GM12874 (cell line): ENCODE measurements at regions not wholly inside any gene's neighbourhood (a gene's known extent, or its start where the extent isn't known, plus 50 kb on each side); places are given as distances from the start of the nearest gene placed in this dataset.

ENCODE experiments used
- TF ChIP-seq, protein P1 (sequence below): IDR thresholded peaks from 2 replicates; pipeline ENCODE4 v1.5.1; 2011; ENCODE audit warnings: low read depth, mild to moderate bottlenecking, control low read depth, low read length, moderate library complexity; ENCODE audit not compliant: insufficient read depth

DNA sequence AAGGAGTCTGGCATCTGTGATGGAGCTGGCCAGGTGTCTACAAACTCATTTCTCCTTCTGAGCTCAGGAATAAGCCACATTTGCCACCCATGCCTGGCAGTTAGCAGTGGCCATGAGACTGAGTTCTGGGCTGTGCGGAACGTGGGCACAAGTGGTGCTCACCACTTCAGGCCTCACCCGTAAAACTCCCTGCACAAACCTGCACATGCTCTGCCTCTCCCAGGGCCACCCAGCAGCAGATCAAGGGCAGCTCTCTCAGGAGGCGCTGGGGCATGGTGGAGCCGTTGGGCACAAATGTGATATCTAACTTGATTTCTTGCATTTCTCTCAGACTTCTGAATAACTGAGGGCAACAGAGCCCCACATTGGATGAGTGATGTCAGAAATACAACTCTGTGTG, 269.5 kb downstream of the HIVEP2 start:
- TF ChIP-seq, protein P1, sequence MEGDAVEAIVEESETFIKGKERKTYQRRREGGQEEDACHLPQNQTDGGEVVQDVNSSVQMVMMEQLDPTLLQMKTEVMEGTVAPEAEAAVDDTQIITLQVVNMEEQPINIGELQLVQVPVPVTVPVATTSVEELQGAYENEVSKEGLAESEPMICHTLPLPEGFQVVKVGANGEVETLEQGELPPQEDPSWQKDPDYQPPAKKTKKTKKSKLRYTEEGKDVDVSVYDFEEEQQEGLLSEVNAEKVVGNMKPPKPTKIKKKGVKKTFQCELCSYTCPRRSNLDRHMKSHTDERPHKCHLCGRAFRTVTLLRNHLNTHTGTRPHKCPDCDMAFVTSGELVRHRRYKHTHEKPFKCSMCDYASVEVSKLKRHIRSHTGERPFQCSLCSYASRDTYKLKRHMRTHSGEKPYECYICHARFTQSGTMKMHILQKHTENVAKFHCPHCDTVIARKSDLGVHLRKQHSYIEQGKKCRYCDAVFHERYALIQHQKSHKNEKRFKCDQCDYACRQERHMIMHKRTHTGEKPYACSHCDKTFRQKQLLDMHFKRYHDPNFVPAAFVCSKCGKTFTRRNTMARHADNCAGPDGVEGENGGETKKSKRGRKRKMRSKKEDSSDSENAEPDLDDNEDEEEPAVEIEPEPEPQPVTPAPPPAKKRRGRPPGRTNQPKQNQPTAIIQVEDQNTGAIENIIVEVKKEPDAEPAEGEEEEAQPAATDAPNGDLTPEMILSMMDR: no peak

DNA sequence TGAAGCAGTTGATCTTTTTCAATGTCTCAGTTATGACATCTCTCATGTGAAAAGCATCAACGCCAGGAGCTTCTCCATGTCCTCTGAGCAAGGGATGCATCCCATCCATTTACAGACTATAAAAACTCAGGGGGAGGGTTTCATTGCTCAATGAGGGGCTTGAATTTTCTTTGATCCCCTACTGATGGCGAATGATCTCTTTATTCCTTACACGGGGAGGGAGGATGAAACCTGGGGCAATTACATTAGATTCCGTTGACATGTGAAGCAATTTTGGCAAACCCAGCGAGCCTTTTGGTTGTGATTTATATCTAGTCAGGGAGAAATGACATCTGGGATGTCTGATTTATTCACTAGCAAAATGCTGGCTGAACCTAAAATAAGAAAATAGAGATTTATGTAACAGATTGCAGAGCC, 268.9 kb downstream of the HIVEP2 start:
- TF ChIP-seq, protein P1: no peak

DNA sequence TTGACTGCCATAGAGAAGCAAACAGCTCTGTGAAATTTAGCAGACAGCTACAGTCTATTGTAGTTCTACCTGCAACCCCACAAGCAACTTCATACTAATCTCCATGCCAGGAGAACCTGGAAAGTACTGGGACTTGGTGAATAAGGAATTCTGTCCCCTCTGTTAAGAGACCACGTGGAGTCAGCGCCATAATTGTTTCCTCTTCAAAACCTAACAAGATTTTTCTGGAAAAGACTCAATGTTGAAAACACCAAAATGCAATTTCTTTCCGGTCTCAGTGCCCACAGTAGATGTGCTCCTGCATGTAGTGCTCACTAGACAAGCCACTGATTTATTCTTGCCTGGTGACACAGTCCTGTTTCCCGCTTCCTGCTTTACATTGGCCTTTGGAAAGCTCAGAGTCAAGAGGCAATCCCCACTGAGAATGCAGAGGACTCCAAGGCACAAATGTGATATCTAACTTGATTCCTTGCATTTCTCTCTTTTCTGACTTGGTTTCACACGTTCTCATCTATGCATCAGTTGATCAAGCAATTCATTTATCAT, 268.3 kb downstream of the HIVEP2 start:
- TF ChIP-seq, protein P1: no peak

DNA sequence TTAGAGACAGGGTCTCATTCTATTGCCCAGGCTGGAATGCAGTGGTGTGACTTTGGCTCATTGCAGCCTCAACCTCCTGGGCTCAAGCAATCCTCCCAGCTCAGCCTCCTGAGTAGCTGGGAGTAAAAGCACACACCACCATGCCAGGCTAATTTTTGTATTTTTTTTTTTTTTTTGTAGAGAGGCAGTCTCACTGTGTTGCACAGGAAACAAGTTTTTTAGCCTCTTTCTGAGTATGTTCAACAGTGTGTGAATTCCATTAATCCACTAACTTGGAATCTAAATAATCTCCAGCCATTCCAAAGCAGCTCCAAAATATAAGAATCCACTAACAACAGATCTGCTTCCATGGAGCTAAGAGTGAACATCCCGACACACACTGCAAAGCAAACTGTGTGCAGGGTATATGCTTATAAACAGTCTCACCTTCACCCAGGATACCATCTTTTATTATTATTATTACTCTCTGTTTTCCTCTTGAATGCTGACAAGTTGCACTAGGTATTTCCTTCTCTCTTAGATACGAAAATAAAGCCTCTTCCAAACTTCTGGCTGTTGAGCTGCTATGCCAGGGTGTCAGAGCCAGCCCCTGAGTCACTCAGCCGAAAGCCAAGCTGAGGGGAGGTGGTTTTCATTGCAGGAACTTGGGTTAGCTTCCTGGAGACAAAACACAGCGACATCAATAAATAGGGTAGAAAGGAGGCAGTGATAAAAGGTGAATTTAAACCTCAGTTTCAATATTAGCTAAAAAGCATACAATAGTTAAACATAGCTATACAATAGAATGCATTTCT, 264.9 kb downstream of the HIVEP2 start:
- TF ChIP-seq, protein P1: no peak

DNA sequence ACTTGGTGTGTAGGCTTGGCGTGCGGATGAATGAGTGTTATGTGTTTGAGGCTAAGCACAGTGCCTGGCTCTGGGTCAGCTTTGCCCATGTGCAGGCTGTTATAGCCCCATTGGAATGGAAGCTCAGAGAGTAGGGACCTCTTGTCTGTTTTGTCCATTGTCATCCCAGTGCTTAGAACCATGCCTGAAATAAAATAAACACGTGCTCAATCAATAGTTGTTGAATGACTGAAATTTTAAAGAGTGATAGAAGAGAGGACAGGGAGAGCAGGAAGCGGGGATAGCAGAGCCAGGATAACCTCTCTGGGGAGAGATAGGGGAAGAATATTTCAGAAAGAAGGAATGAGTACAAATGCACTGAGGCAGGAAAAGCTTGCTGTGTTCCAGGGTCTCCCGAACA, 263.9 kb downstream of the HIVEP2 start:
- TF ChIP-seq, protein P1: no peak

DNA sequence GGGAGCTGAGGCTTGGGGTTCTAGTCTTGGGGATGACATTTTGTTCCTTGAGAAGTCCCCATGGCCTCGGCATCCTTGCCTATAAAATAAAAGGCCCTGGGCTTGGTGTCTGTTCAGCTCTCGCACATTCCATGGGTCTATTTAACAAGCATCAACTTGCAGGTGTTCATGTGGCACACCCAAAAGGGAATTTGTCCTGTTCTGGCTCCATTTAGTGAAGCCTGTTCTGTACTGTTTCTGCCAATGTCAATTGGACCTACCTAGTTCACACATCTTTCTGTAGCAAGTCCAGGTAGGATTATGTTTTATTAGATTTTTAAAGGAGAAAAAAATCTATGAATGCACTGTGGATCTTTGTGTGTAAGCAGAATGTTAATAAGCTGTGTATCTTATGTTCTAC, 262.0 kb downstream of the HIVEP2 start:
- TF ChIP-seq, protein P1: no peak

DNA sequence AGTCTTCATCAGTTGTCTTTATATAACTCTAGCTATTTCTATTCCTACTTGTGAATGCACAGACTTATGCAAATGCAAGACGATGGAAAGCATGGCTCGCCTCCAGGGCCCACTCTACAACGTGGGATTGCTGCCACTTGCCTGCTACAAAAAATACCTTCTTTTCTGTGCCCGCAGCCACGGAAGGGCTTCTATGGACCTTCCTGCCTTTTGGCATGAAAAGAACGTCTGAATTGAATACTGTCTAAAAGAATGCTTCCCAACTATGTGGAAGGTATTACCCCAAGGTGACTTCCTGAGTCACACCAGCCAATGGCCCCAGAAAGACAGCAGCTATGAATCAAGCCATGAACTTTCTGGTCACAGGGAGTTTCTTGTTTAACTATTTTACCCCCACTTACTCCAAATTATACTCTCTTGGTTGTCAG, 261.2 kb downstream of the HIVEP2 start:
- TF ChIP-seq, protein P1: no peak
